Gastrocnemius medialis (tissue), 4 donors: ENCODE measurements at regions not wholly inside any gene's neighbourhood (a gene's known extent, or its start where the extent isn't known, plus 50 kb on each side); places are given as distances from the start of the nearest gene placed in this dataset.

Source experiments
- POLR2A ChIP-seq, 2 donors: fragments of 450-650 bp; IDR thresholded peaks; one replicate each; pipeline ENCODE4 v1.6.1; 2017; ENCODE audit warnings: antibody characterized with exemption in 2 of 2, mild to moderate bottlenecking in 2 of 2, moderate library complexity in 2 of 2
- TF ChIP-seq, protein P1 (sequence below), 5 experiments: fragments of 450-650 bp in 3 of 5; fragments of 200-600 bp in 2 of 5; sonication (generic) in 2 of 5; IDR thresholded peaks in 4 of 5; conservative IDR thresholded peaks in 1 of 5; 1 replicate in 4 of 5; 2 replicates in 1 of 5; pipeline ENCODE4 v1.5.1; 2016 to 2019; ENCODE audit warnings: antibody characterized with exemption in 5 of 5, mild to moderate bottlenecking in 3 of 5, moderate library complexity in 3 of 5

DNA sequence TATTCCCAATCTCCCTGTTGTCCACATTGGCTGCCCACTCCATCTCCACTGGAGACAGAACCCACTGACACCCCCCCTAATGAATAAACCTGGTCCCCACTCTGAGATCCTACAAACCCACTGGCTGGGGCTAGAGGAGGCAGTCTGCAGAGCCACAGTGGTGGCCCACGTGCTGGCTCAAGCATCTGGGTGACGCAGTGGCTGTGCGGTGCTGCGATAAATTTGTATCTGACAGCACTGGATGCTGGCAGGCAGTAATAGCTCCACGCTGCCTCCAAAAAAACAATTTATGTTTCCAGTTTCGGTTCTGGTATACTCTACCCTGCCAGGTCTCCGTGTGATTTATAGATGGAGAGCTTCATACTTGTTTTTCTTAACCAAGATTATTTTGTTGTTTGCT, 87.1 kb upstream of the SYNDIG1 start:
- TF ChIP-seq, protein P1, sequence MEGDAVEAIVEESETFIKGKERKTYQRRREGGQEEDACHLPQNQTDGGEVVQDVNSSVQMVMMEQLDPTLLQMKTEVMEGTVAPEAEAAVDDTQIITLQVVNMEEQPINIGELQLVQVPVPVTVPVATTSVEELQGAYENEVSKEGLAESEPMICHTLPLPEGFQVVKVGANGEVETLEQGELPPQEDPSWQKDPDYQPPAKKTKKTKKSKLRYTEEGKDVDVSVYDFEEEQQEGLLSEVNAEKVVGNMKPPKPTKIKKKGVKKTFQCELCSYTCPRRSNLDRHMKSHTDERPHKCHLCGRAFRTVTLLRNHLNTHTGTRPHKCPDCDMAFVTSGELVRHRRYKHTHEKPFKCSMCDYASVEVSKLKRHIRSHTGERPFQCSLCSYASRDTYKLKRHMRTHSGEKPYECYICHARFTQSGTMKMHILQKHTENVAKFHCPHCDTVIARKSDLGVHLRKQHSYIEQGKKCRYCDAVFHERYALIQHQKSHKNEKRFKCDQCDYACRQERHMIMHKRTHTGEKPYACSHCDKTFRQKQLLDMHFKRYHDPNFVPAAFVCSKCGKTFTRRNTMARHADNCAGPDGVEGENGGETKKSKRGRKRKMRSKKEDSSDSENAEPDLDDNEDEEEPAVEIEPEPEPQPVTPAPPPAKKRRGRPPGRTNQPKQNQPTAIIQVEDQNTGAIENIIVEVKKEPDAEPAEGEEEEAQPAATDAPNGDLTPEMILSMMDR (IDR thresholded peaks at IDR 0.05 in 4 of 5, conservative IDR thresholded peaks at IDR 0.05 in 1 of 5): no peak
- no peak for TF ChIP-seq POLR2A (IDR thresholded peaks at IDR 0.05)
